HepG2 (cell line): ENCODE measurements at regions not wholly inside any gene's neighbourhood (a gene's known extent, or its start where the extent isn't known, plus 50 kb on each side); places are given as distances from the start of the nearest gene placed in this dataset.

Source experiments
- CEBPB ChIP-seq: IDR thresholded peaks from 2 replicates; pipeline ENCODE4 v1.6.1; 2011; ENCODE audit warnings: low read depth, low read length, improper control_type of control experiment, borderline replicate concordance
- CENPT ChIP-seq: sonication (generic); formaldehyde crosslinking; IDR thresholded peaks from 2 replicates; pipeline ENCODE4 v1.8.0; 2022; ENCODE audit warnings: low read depth, mild to moderate bottlenecking, moderate library complexity, missing genetic modification reagents
- ETV6 ChIP-seq: sonication (generic); formaldehyde crosslinking; conservative IDR thresholded peaks from 2 replicates; pipeline ENCODE4 v1.4.0; 2020; ENCODE audit warnings: missing genetic modification reagents
- HNF1A ChIP-seq, 2 experiments: sonication (generic) in 1 of 2; formaldehyde crosslinking in 1 of 2; IDR thresholded peaks; 2 replicates each; pipeline versions ENCODE4 v1.4.0 to v1.6.1; 2016 to 2020; ENCODE audit warnings: borderline replicate concordance in 1 of 2, low read depth in 1 of 2, mild to moderate bottlenecking in 1 of 2, missing genetic modification reagents in 1 of 2
- IRF1 ChIP-seq: sonication (generic); formaldehyde crosslinking; IDR thresholded peaks from 2 replicates; pipeline ENCODE4 v1.4.0; 2020; ENCODE audit warnings: low read depth, mild to moderate bottlenecking, missing genetic modification reagents
- ISX ChIP-seq: sonication (generic); formaldehyde crosslinking; conservative IDR thresholded peaks from 2 replicates; pipeline ENCODE4 v1.5.0; 2020; ENCODE audit warnings: missing genetic modification reagents
- JUND ChIP-seq: sonication (generic); formaldehyde crosslinking; IDR thresholded peaks from 2 replicates; pipeline ENCODE4 v1.8.0; 2022; ENCODE audit warnings: mild to moderate bottlenecking, missing genetic modification reagents
- MTF1 ChIP-seq: sonication (generic); formaldehyde crosslinking; IDR thresholded peaks from 2 replicates; pipeline ENCODE4 v1.5.0; 2020; ENCODE audit warnings: missing genetic modification reagents
- POGZ ChIP-seq: sonication (generic); formaldehyde crosslinking; IDR thresholded peaks from 2 replicates; pipeline ENCODE4 v1.4.0; 2020; ENCODE audit warnings: mild to moderate bottlenecking, missing genetic modification reagents
- SIN3A ChIP-seq: IDR thresholded peaks from 2 replicates; pipeline ENCODE4 v1.6.1; 2011; ENCODE audit warnings: low read depth, mild to moderate bottlenecking, control low read depth, low read length, borderline replicate concordance
- SNRNP70 ChIP-seq: fragments of 200-400 bp; formaldehyde crosslinking; IDR thresholded peaks from 2 replicates; pipeline ENCODE4 v1.6.1; 2017; ENCODE audit warnings: mild to moderate bottlenecking, low read depth, low read length, moderate library complexity
- TBP ChIP-seq: sonication (generic); formaldehyde crosslinking; IDR thresholded peaks from 2 replicates; pipeline ENCODE4 v1.5.0; 2020; ENCODE audit warnings: missing genetic modification reagents
- TFDP1 ChIP-seq: IDR thresholded peaks from 2 replicates; pipeline ENCODE4 v1.6.1; 2016; ENCODE audit warnings: missing compliant biosample characterization, missing genetic modification reagents, borderline replicate concordance
- ZFP37 ChIP-seq: sonication (generic); formaldehyde crosslinking; IDR thresholded peaks from 2 replicates; pipeline ENCODE4 v1.4.0; 2020; ENCODE audit warnings: missing genetic modification reagents, borderline replicate concordance
- ZHX1 ChIP-seq: sonication (generic); formaldehyde crosslinking; IDR thresholded peaks from 2 replicates; pipeline ENCODE4 v1.8.1; 2022; ENCODE audit warnings: low read depth, mild to moderate bottlenecking, missing genetic modification reagents
- ZNF235 ChIP-seq: sonication (generic); formaldehyde crosslinking; IDR thresholded peaks from 2 replicates; pipeline ENCODE4 v1.8.1; 2023; ENCODE audit warnings: mild to moderate bottlenecking, missing genetic modification reagents, borderline replicate concordance
- ZNF44 ChIP-seq: sonication (generic); formaldehyde crosslinking; IDR thresholded peaks from 2 replicates; pipeline ENCODE4 v1.5.1; 2020; ENCODE audit warnings: mild to moderate bottlenecking, missing genetic modification reagents
- ZNF782 ChIP-seq: sonication (generic); formaldehyde crosslinking; IDR thresholded peaks from 2 replicates; pipeline ENCODE4 v1.4.0; 2020; ENCODE audit warnings: missing genetic modification reagents, mild to moderate bottlenecking, borderline replicate concordance
- ZSCAN22 ChIP-seq: sonication (generic); formaldehyde crosslinking; IDR thresholded peaks from 2 replicates; pipeline ENCODE4 v1.4.0; 2020; ENCODE audit warnings: mild to moderate bottlenecking, missing genetic modification reagents

GRCh38 chr2:62569907-62570841, 64.2 kb upstream of the TMEM17 start (continued):
- TF ChIP-seq HNF1A (IDR thresholded peaks at IDR 0.05; ENCODE audit: low read depth): peak; percentile 100
- TF ChIP-seq HNF1A (CRISPR knock-in tag; IDR thresholded peaks at IDR 0.05; ENCODE audit: borderline replicate concordance): peak; percentile 100
- TF ChIP-seq ZFP37 (CRISPR knock-in tag): no peak
- TF ChIP-seq ETV6 (CRISPR knock-in tag): no peak
- TF ChIP-seq TBP (CRISPR knock-in tag): 0 out of 2 replicates have a peak, but pooled peaks have one; percentile 47
- peak; percentile 78; the same call in 1 of the 2 replicates for TF ChIP-seq ZHX1
- no peak for TF ChIP-seq MTF1 (CRISPR knock-in tag)
- peak; percentile 80 for TF ChIP-seq POGZ
- TF ChIP-seq CENPT (CRISPR knock-in tag): no peak
- peak; percentile 78; the same call in 1 of the 2 replicates for TF ChIP-seq CEBPB
- TF ChIP-seq ISX (CRISPR knock-in tag): no peak
- no peak; the same call in 1 of the 2 replicates for TF ChIP-seq ZNF44
- no peak for TF ChIP-seq IRF1 (CRISPR knock-in tag)
- TF ChIP-seq SIN3A: peak; percentile 55
- TF ChIP-seq ZNF782 (CRISPR knock-in tag): no peak; the same call in 1 of the 2 replicates
- TF ChIP-seq ZNF235 (CRISPR knock-in tag): no peak
- 0 out of 2 replicates have a peak, but pooled peaks have one; percentile 12 for TF ChIP-seq JUND
- no peak for TF ChIP-seq TFDP1 (CRISPR knock-in tag)
- peak; percentile 69; the same call in 1 of the 2 replicates for TF ChIP-seq ZSCAN22 (CRISPR knock-in tag)
- TF ChIP-seq SNRNP70: no peak
